Pancreas (tissue), 10 donors: ENCODE measurements at regions not wholly inside any gene's neighbourhood (a gene's known extent, or its start where the extent isn't known, plus 50 kb on each side); places are given as distances from the start of the nearest gene placed in this dataset.

ENCODE experiments used
- ATAC-seq, 4 donors: fragments of 200-7000 bp; cut with Tn5 transposase; one replicate each; pipeline versions ENCODE4 v1.8.0 to v1.9.1; 2020; ENCODE audit warnings: mild to moderate bottlenecking in 4 of 4, moderate library complexity in 4 of 4
- DNase-seq, 6 donors: peaks; one replicate each; pipeline ENCODE4 v3.0.0-alpha.2; 2020
- FAIRE-seq: peaks from 2 replicates; lab custom pipeline; 2012; peaks lifted over from hg19 to GRCh38; lab: Jason Lieb, UNC
- H3K27ac ChIP-seq, 4 donors: fragments of 200-600 bp; sonication (generic); 1 replicate in 3 of 4; 2 replicates in 1 of 4; pipeline versions ENCODE4 v1.5.0 to v1.8.0; 2020
- H3K27me3 ChIP-seq, 4 donors: fragments of 200-600 bp; one replicate each; pipeline ENCODE4 v1.8.0; 2021
- H3K36me3 ChIP-seq, 3 donors: fragments of 200-600 bp; sonication (generic) in 1 of 3; one replicate each; pipeline versions ENCODE4 v1.5.0 to v1.8.0; 2020 to 2021
- H3K4me1 ChIP-seq, 3 donors: fragments of 200-600 bp; one replicate each; pipeline ENCODE4 v1.8.0; 2021
- H3K4me3 ChIP-seq, 4 donors: fragments of 200-600 bp; sonication (generic) in 2 of 4; one replicate each; pipeline versions ENCODE4 v1.5.0 to v1.8.0; 2020 to 2021
- H3K9me3 ChIP-seq, 4 donors: fragments of 200-600 bp; one replicate each; pipeline ENCODE4 v1.8.0; 2021
- WGBS, 2 donors: extraction: QIAGEN DNeasy Blood & Tissue Kit; methylation state at CpG; one replicate each; pipeline ENCODE4 v1.1.7; 2013; 5-methylcytosine and 5-hydroxymethylcytosine counted together
- intact Hi-C, 3 donors: fragments of 100-400 bp; cut with DNase I; formaldehyde crosslinking; loops; one replicate each; pipeline versions ENCODE4 v1.11.1 to v1.14.2; 2022
- TF ChIP-seq, protein P1 (sequence below), 4 donors: fragments of 200-600 bp; sonication (generic) in 3 of 4; IDR thresholded peaks; one replicate each; pipeline versions ENCODE4 v1.5.0 to v1.8.0; 2021; ENCODE audit warnings: antibody characterized with exemption in 4 of 4
- donor health status: healthy with polysubstance abuse.
- donor health status: DM: no; HTN: no; CAD: no; lungs with moderate emphysema.
- donor health status: DM: no; HTN: no; CAD: no.
- donor health status: control.
- donor health status: control.
- donor health status: Bipolar disorder and iron deficiency.
- donor health status: DM: yes; HTN: yes; CAD: no.
- donor health status: DM: no; HTN: no; CAD: no.
- donor health status: DM: no; HTN: no; CAD: no.
- donor health status: DM: yes; HTN: yes; CAD: no.

DNA sequence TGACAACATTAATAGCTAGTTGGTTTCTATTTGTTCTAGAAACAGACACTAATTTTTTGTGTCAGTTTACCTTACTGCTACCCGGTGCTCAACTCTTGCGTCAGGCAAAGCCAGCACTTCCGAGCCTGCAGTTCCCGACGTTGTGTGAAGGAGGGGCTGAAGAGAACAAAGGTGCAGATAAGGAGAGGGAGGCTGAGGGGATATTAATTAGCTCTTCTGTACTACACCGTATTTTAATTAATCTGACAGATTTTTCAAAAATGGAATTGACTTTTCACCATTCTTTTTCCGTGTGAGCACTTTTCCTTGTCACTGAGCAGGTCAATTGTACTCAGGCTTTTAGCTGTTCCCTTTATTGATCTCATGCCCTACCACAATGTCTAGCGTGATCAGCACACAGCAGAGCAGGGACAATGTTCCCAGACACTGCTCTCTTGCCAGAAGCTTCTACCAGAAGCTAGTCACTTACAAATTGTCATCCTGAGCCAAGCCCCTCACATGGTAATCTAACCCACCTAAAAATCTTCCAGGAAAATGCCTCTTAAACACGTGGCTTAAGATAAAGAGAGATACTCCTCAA is 650.5 kb upstream of the MKI67 start:
- no peak for FAIRE-seq
- no peak overlapping the region for H3K27ac ChIP-seq
- intact Hi-C loops = no loop called here
- no peak for ATAC-seq
- no peaks in the 10 kb centered on the region for H3K9me3 ChIP-seq
- no peak overlapping the region for H3K4me3 ChIP-seq
- 16 to 21% methylated on average over 9 of the region's 9 CpGs for WGBS, 2 donors
- peaks cover 0 to 3% (median 0%) of the 10 kb centered on the region in 4 donors for H3K27me3 ChIP-seq
- H3K36me3 ChIP-seq = no peaks in the 10 kb centered on the region
- H3K4me1 ChIP-seq = no peaks in the 10 kb centered on the region
- TF ChIP-seq, protein P1, sequence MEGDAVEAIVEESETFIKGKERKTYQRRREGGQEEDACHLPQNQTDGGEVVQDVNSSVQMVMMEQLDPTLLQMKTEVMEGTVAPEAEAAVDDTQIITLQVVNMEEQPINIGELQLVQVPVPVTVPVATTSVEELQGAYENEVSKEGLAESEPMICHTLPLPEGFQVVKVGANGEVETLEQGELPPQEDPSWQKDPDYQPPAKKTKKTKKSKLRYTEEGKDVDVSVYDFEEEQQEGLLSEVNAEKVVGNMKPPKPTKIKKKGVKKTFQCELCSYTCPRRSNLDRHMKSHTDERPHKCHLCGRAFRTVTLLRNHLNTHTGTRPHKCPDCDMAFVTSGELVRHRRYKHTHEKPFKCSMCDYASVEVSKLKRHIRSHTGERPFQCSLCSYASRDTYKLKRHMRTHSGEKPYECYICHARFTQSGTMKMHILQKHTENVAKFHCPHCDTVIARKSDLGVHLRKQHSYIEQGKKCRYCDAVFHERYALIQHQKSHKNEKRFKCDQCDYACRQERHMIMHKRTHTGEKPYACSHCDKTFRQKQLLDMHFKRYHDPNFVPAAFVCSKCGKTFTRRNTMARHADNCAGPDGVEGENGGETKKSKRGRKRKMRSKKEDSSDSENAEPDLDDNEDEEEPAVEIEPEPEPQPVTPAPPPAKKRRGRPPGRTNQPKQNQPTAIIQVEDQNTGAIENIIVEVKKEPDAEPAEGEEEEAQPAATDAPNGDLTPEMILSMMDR (IDR thresholded peaks at IDR 0.05) = no peak
- no peak for DNase-seq

DNA sequence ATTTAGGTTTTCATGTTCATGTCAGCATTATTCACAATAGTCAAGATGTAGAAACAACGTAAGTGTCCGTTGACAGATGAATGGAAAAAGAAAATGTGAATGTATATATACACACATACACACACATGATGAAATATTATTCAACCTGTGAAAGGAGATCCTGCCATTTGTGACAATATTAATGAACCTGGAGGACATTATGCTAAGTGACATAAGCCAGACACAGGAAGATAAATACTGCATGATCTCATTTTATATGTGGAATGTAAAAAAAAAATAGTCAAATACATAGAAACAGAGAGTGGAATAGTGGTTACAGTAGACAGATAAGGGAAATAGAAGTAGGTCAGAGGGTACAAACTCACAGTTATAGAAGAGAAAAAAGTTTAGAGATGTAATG is 651.1 kb upstream of the MKI67 start:
- intact Hi-C loops = no loop called here
- no peak for ATAC-seq

DNA sequence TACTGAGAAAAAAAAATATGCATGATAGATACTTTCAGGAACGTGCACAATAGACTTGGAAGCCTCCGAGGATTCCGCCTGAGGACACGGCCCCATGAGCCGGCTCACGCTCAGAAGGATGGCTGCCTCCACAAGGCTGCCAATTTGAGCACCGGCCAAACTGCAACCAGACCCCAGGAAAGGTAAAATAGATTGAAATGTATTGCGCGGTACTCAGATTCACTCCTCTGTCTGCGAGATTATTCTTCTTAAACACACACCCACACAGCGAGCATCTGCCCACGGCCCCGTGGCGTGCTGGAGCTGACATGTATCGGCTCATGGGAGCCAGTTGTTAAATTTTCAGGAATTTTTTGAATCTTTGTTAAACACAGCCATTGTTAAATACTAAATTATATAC is 653.2 kb upstream of the MKI67 start:
- H3K36me3 ChIP-seq = no peaks in the 10 kb centered on the region
- intact Hi-C loops = no loop called here
- peaks cover 0 to 3% (median 0%) of the 10 kb centered on the region in 4 donors for H3K27me3 ChIP-seq
- DNase-seq (no peak), ATAC-seq (no peak), FAIRE-seq (no peak)
- no peaks in the 10 kb centered on the region for H3K9me3 ChIP-seq
- H3K27ac ChIP-seq = no peak overlapping the region
- 77 to 89% methylated on average over 15 of the region's 15 CpGs for WGBS, 2 donors
- no peak overlapping the region for H3K4me3 ChIP-seq
- H3K4me1 ChIP-seq = no peaks in the 10 kb centered on the region
- TF ChIP-seq, protein P1 (IDR thresholded peaks at IDR 0.05) = no peak

More for the DNA sequence above, 651.1 kb upstream of the MKI67 start:
- Histone ChIP-seq H3K27me3 (peaks cover 0 to 3% (median 0%) of the 10 kb centered on the region in 4 donors), H3K36me3 (no peaks in the 10 kb centered on the region), H3K4me1 (no peaks in the 10 kb centered on the region), H3K4me3 (no peak overlapping the region), H3K27ac (no peak overlapping the region), H3K9me3 (no peaks in the 10 kb centered on the region)
- 71 to 80% methylated on average over 2 of the region's 2 CpGs for WGBS, 2 donors
- TF ChIP-seq, protein P1 (IDR thresholded peaks at IDR 0.05) = no peak
- DNase-seq (no peak), FAIRE-seq (no peak)

DNA sequence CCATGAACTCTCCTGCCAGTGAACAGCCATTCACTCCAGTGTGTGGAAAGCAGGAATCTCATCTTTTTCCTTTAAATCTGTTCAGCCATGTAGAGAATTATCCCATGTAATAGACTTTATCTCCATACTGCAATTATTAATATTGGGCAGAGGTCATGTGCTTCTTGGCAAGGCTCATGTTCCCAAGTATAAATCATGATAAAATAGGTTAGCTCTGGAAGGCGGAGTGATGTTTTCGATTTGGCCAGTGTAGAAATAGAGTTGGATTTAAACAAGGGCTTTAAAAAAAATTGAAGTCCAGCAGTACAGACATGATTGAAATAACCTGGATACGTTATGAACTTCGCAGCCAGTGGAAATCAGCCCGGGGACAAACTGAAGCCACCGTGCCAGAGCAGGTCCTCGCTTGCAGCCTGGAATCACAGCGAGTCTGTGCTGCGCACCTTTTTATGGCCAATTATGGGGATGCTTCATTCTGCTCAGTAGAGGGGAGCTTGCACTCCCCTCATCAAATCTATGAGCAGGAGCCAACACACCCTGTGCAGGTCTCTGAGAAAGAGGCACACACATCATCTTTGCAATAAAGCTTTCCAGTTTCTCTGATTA is 654.0 kb upstream of the MKI67 start:
- no peak for FAIRE-seq
- TF ChIP-seq, protein P1 (IDR thresholded peaks at IDR 0.05) = no peak
- no peaks in the 10 kb centered on the region for H3K36me3 ChIP-seq
- no peaks in the 10 kb centered on the region for H3K4me1 ChIP-seq
- H3K27me3 ChIP-seq = peaks cover 0 to 3% (median 0%) of the 10 kb centered on the region in 4 donors
- H3K9me3 ChIP-seq = no peaks in the 10 kb centered on the region
- DNase-seq = no peak
- ATAC-seq = no peak
- H3K4me3 ChIP-seq = no peak overlapping the region
- intact Hi-C loops = no loop called here
- no peak overlapping the region for H3K27ac ChIP-seq
- 73 to 75% methylated on average over 9 of the region's 9 CpGs for WGBS, 2 donors

DNA sequence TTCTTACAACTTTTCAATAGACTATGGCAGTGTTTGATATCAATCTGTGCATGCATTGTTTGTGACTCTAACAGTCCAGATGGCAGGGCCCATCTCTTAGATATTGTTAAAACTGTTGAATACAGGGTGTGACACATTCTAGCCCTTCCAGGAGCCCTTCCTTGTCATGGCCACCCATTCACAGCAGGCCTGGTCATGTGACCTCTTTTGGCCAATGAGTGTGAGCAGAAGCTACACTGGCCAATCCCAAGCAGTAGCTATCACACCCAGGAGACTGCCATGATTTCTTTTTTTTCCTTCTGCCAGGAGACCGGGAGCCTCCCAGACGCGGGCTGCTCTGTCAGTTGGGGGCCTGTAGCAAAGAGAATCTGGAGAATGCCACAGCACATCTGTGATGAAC is 655.4 kb upstream of the MKI67 start:
- Histone ChIP-seq H3K36me3 (no peaks in the 10 kb centered on the region), H3K27ac (no peak overlapping the region), H3K9me3 (no peaks in the 10 kb centered on the region), H3K27me3 (peaks cover 0 to 4% (median 2%) of the 10 kb centered on the region in 4 donors), H3K4me1 (no peaks in the 10 kb centered on the region), H3K4me3 (no peak overlapping the region)
- no peak for DNase-seq
- TF ChIP-seq, protein P1 (IDR thresholded peaks at IDR 0.05) = no peak
- intact Hi-C loops = no loop called here
- no peak for FAIRE-seq
- 63 to 96% methylated on average over 3 of the region's 3 CpGs for WGBS, 2 donors
- no peak for ATAC-seq
